ENCODE measurements at regions not wholly inside any gene's neighbourhood (a gene's known extent, or its start where the extent isn't known, plus 50 kb on each side); places are given as distances from the start of the nearest gene placed in this dataset.

DNA sequence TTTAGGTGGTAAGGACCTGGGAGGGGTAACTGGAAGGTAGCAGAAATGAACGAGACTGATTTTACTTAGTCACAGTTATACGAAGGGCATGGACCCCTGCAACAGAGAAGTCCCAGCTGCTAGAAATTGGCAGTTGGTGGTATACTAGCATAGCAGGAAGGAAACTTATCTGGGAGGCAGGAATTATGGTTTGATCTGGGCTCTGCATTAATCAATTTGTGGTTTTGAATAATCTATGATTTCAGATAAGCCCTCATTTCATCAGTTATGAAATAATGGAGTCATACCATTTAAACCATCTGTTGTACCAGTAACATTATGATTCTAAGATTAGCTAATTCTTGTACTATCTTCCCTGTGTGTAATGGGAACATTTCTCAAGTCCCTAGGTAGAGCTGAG lies 54.0 kb upstream of the TMEM229A start:
- TF ChIP-seq, protein P1, sequence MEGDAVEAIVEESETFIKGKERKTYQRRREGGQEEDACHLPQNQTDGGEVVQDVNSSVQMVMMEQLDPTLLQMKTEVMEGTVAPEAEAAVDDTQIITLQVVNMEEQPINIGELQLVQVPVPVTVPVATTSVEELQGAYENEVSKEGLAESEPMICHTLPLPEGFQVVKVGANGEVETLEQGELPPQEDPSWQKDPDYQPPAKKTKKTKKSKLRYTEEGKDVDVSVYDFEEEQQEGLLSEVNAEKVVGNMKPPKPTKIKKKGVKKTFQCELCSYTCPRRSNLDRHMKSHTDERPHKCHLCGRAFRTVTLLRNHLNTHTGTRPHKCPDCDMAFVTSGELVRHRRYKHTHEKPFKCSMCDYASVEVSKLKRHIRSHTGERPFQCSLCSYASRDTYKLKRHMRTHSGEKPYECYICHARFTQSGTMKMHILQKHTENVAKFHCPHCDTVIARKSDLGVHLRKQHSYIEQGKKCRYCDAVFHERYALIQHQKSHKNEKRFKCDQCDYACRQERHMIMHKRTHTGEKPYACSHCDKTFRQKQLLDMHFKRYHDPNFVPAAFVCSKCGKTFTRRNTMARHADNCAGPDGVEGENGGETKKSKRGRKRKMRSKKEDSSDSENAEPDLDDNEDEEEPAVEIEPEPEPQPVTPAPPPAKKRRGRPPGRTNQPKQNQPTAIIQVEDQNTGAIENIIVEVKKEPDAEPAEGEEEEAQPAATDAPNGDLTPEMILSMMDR (IDR thresholded peaks at IDR 0.05; ENCODE audit: low read length): no peak
- no peak for TF ChIP-seq EZH2 (IDR thresholded peaks at IDR 0.05; ENCODE audit: borderline replicate concordance, low read length)

All from OCI-LY1 (cell line).